OCI-LY7 (cell line): ENCODE measurements at regions not wholly inside any gene's neighbourhood (a gene's known extent, or its start where the extent isn't known, plus 50 kb on each side); places are given as distances from the start of the nearest gene placed in this dataset.
A peak's percentile ranks its signal among the peaks of the same experiment; 100 is the strongest.
"Not testable (repeated sequence)": the region's sequence is repeated elsewhere in the genome, so short reads cannot be mapped to it uniquely, and the experiment has no call there.

Source experiments
- BruUV-seq: library from RNA; stranded (reverse); fragments of 400-500 nt; replicated peaks from 2 replicates; lab custom pipeline; 2021; lab: Mats Ljungman, UMichigan
- CTCF ChIA-PET: fragments of 300-600 bp; sonication (Branson Sonifier 250); formaldehyde crosslinking; loops from one replicate; lab custom pipeline; 2022; ENCODE audit warnings: antibody characterized with exemption; ENCODE audit not compliant: unreplicated experiment; lab: Charles Lee
- POLR2A ChIA-PET: fragments of 300-600 bp; sonication (Branson Sonifier 250); formaldehyde crosslinking; loops from one replicate; lab custom pipeline; 2022; ENCODE audit warnings: antibody characterized with exemption; lab: Charles Lee
- DNase-seq: peaks from one replicate; pipeline ENCODE4 v3.0.0-alpha.2; 2015; ENCODE audit warnings: low spot score
- H2AFZ ChIP-seq: fragments of 200-600 bp; sonication (generic), shearing (Covaris generic); 2 replicates; pipeline ENCODE4 v1.6.1; 2014; ENCODE audit warnings: mild to moderate bottlenecking, antibody characterized with exemption, low read length, moderate library complexity
- H3K27ac ChIP-seq: fragments of 200-600 bp; sonication (generic); 2 replicates; pipeline ENCODE4 v1.5.1; 2014; ENCODE audit warnings: mixed run types, low read depth, mild to moderate bottlenecking, moderate library complexity, low read length, inconsistent platforms; ENCODE audit not compliant: poor library complexity, severe bottlenecking
- H3K36me3 ChIP-seq: fragments of 200-600 bp; sonication (generic); 2 replicates; pipeline ENCODE4 v1.6.1; 2014; ENCODE audit warnings: mild to moderate bottlenecking, antibody characterized with exemption, low read length, moderate library complexity, mixed read lengths; ENCODE audit not compliant: insufficient read depth
- H3K4me1 ChIP-seq: fragments of 200-600 bp; sonication (generic); 2 replicates; pipeline ENCODE4 v1.5.1; 2014; ENCODE audit warnings: mild to moderate bottlenecking, low read length; ENCODE audit not compliant: insufficient read depth, poor library complexity, severe bottlenecking
- H3K4me2 ChIP-seq: fragments of 200-600 bp; sonication (generic); 2 replicates; pipeline ENCODE4 v1.6.1; 2014; ENCODE audit warnings: mild to moderate bottlenecking, low read length
- H3K4me3 ChIP-seq: fragments of 200-600 bp; sonication (generic); 2 replicates; pipeline ENCODE4 v1.5.1; 2014; ENCODE audit warnings: mild to moderate bottlenecking, low read depth, low read length; ENCODE audit not compliant: poor library complexity, severe bottlenecking
- H3K79me2 ChIP-seq: fragments of 200-600 bp; sonication (generic); 2 replicates; pipeline ENCODE4 v1.6.1; 2016; ENCODE audit warnings: low read depth, mild to moderate bottlenecking, low read length, moderate library complexity, mixed read lengths; ENCODE audit not compliant: insufficient read depth
- H3K9me2 ChIP-seq: fragments of 200-600 bp; sonication (generic); 2 replicates; pipeline ENCODE4 v1.6.1; 2016; ENCODE audit warnings: mild to moderate bottlenecking, low read length, mixed read lengths; ENCODE audit not compliant: insufficient read depth
- H3K9me3 ChIP-seq: fragments of 200-600 bp; sonication (generic); 2 replicates; pipeline ENCODE4 v1.6.1; 2014; ENCODE audit warnings: mild to moderate bottlenecking, mixed run types, low read length, mixed read lengths
- H4K20me1 ChIP-seq: fragments of 200-600 bp; sonication (generic); 2 replicates; pipeline ENCODE4 v1.6.1; 2014; ENCODE audit warnings: mild to moderate bottlenecking, antibody characterized with exemption, low read length, moderate library complexity, mixed read lengths; ENCODE audit not compliant: insufficient read depth
- CTCF ChIP-seq: fragments of 200-600 bp; sonication (generic); conservative IDR thresholded peaks from 2 replicates; pipeline ENCODE4 v1.5.1; 2014; ENCODE audit warnings: mild to moderate bottlenecking, antibody characterized with exemption, low read length, moderate library complexity, mixed read lengths
- EZH2phosphoT487 ChIP-seq: fragments of 200-600 bp; sonication (generic); IDR thresholded peaks from 2 replicates; pipeline ENCODE4 v1.6.1; 2018; ENCODE audit warnings: low read depth, borderline replicate concordance, mild to moderate bottlenecking, mixed run types, antibody characterized with exemption, low read length, moderate library complexity, mixed read lengths
- intact Hi-C: fragments of 100-400 bp; cut with micrococcal nuclease; formaldehyde crosslinking; loops from one replicate; pipeline ENCODE4 v1.10.0; 2022; ENCODE audit not compliant: unreplicated experiment

DNA sequence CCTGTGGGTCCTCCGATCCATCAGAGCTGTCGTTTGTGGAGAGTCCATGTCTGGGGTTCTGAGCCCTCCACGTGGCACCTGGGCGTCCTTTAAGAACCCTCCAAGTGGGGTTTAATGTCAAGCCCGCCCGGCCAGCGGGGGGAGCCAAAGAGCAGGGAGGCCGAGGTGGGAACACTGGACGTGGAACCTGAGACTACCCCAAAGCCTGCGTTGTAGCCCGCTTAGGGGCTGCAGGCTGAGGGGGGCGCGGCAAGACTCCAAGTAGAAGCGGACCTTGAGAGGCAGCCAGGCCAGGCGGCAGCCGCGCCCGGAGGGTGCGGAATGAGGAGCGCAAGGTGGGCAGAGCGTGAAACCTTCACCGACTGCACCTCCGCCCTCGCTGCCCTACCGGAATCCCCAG is 126.2 kb upstream of the ATP10A start:
- H3K27ac ChIP-seq: no peak overlapping the region
- no peaks in the 10 kb centered on the region for H3K36me3 ChIP-seq
- no peak for TF ChIP-seq EZH2phosphoT487
- peak; percentile 55; the same call in 1 of the 2 replicates for TF ChIP-seq CTCF
- DNase-seq: no peak
- no peak overlapping the region for H3K4me2 ChIP-seq
- H3K9me2 ChIP-seq: no peaks in the 10 kb centered on the region
- ChIA-PET CTCF (no interaction called here), POLR2A (no interaction called here)
- H3K4me3 ChIP-seq: no peak overlapping the region
- no peaks in the 10 kb centered on the region for H3K9me3 ChIP-seq
- H4K20me1 ChIP-seq: no peaks in the 10 kb centered on the region
- no peak overlapping the region for H2AFZ ChIP-seq
- intact Hi-C loops: no loop called here
- no peaks in the 10 kb centered on the region for H3K4me1 ChIP-seq
- no TSS peak for BruUV-seq
- no peaks in the 10 kb centered on the region for H3K79me2 ChIP-seq

DNA sequence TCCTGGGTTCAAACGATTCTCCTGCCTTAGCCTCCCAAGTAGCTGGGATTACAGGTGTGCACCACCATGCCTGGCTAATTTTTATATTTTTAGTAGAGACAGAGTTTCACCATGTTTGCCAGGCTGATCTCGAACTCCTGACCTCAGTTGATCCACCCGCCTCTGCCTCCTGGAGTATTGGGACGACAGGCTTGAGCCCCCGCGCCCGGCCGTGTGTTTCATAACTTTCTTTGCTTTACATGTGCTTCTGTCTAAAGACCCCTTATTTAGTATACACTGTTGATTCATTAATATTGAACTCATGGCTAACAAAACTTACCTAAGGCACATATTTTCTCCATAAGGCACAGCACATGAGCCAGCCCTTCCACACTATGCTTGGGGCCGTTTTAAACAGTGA is 125.6 kb upstream of the ATP10A start:
- H3K79me2 ChIP-seq, intact Hi-C loops, H4K20me1 ChIP-seq, BruUV-seq, CTCF ChIA-PET, H3K9me3 ChIP-seq, H3K9me2 ChIP-seq, H3K36me3 ChIP-seq, DNase-seq, H3K27ac ChIP-seq, H3K4me2 ChIP-seq, H2AFZ ChIP-seq, H3K4me1 ChIP-seq, POLR2A ChIA-PET, H3K4me3 ChIP-seq: not testable (repeated sequence)

GRCh38 chr15:25987638-25988037 is 124.5 kb upstream of the ATP10A start:
- Histone ChIP-seq H3K4me2 (no peak overlapping the region), H3K27ac (no peak overlapping the region), H3K4me1 (no peaks in the 10 kb centered on the region), H2AFZ (no peak overlapping the region), H3K79me2 (no peaks in the 10 kb centered on the region), H3K9me2 (no peaks in the 10 kb centered on the region), H4K20me1 (no peaks in the 10 kb centered on the region), H3K9me3 (no peaks in the 10 kb centered on the region), H3K4me3 (no peak overlapping the region), H3K36me3 (no peaks in the 10 kb centered on the region)
- TF ChIP-seq CTCF: no peak
- ChIA-PET CTCF (no interaction called here), POLR2A (interaction anchor here (1.5 kb wide), 1 partner anchor 9 kb away, joined by 4 read pairs; no protein-coding TSS in a partner anchor)
- DNase-seq: no peak
- no TSS peak for BruUV-seq
- intact Hi-C loops: no loop called here
